GM12891 (cell line): ENCODE measurements at regions not wholly inside any gene's neighbourhood (a gene's known extent, or its start where the extent isn't known, plus 50 kb on each side); places are given as distances from the start of the nearest gene placed in this dataset.
A peak's percentile ranks its signal among the peaks of the same experiment; 100 is the strongest.

Experiments
- DNase-seq: peaks from one replicate; pipeline ENCODE4 v3.0.0; 2011; ENCODE audit warnings: low spot score; ENCODE audit not compliant: insufficient read length
- FAIRE-seq: peaks from 2 replicates; lab custom pipeline; 2011; peaks lifted over from hg19 to GRCh38; lab: Jason Lieb, UNC
- PAX5 ChIP-seq: IDR thresholded peaks from 2 replicates; pipeline ENCODE4 v1.6.1; 2011; ENCODE audit warnings: low read length, moderate library complexity, mild to moderate bottlenecking; ENCODE audit not compliant: insufficient read depth, severe bottlenecking
- POLR2A ChIP-seq: IDR thresholded peaks from 2 replicates; pipeline ENCODE4 v1.6.1; 2011; ENCODE audit warnings: low read depth, low read length, control low read depth
- POLR2AphosphoS5 ChIP-seq: IDR thresholded peaks from 2 replicates; pipeline ENCODE4 v1.6.1; 2011; ENCODE audit warnings: low read depth, low read length, control low read depth
- POU2F2 ChIP-seq: IDR thresholded peaks from 2 replicates; pipeline ENCODE4 v1.6.1; 2011; ENCODE audit warnings: low read depth, mild to moderate bottlenecking, control low read depth, low read length, moderate library complexity
- SPI1 ChIP-seq: IDR thresholded peaks from 2 replicates; pipeline ENCODE4 v1.6.1; 2011; ENCODE audit warnings: low read depth, low read length, control low read depth
- TAF1 ChIP-seq: IDR thresholded peaks from 2 replicates; pipeline ENCODE4 v1.6.1; 2011; ENCODE audit warnings: low read depth, low read length, control low read depth

DNA sequence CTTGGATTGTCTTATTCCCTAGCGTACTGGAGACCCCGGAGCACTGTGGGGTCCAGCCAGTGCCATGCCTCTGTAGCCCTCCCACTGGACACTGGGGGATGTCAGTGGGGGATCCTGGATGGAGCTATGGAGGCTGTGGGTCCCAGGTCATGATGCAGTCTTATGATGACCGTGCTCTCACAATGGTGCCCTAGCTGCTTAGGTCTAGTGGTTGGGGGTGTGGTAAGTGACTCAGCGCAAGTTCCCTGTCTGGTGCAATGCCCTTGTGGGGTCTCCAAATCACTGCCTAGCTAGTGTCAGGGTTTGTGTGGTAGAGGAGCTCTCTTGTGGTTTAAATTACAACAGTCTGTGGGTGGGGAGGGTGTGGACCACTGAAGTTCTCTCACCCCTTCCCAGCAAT, 135.4 kb downstream of the CDC5L start:
- FAIRE-seq, result no peak
- no peak for DNase-seq
- TF ChIP-seq TAF1 (no peak), POLR2A (no peak), PAX5 (no peak), POU2F2 (no peak), POLR2AphosphoS5 (no peak), SPI1 (no peak)

- DNase-seq, result no peak
- TF ChIP-seq TAF1 (no peak), POU2F2 (no peak), POLR2AphosphoS5 (no peak)
- FAIRE-seq, result no peak
Observed at GRCh38 chr6:44524476-44525227, 137.1 kb downstream of the CDC5L start.

DNA sequence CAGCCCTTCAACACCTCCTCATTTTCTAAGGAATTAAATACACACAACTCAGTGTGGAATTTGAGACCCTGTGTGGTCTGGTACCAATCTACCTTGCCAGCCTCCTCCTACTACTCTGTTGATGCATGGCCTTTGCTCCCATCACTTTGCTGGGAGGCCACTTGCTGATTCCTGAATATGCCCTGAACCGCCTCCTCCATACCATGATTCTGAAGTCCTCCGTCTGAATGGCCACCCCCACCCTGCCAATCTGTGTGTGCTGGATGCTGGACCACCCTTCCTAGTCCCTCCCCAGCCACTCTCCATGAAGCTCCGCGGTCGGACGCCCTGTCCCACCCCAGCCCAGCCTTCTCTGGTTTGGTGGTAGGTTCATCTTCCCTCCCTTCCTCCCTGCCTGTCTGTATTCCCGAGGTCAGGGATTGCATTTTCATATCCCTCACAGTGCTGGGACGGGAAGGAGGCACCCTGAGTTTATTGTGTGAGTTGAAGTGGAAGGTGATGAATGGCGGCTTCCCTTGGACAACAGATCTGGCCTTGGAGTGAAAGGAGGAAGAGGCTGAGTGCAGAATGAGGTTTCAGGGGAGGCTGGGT, 138.3 kb downstream of the CDC5L start:
- DNase-seq, result no peak
- no peak for TF ChIP-seq POU2F2
- TF ChIP-seq POLR2A, result no peak
- TF ChIP-seq PAX5, result no peak
- no peak for TF ChIP-seq SPI1
- TF ChIP-seq POLR2AphosphoS5, result no peak
- TF ChIP-seq TAF1, result no peak
- FAIRE-seq, result no peak

GRCh38 chr6:44527181-44527580, 139.7 kb downstream of the CDC5L start:
- TF ChIP-seq SPI1 (no peak), TAF1 (no peak), POU2F2 (no peak), POLR2A (no peak), POLR2AphosphoS5 (no peak), PAX5 (no peak)
- FAIRE-seq (peak; percentile 31), DNase-seq (no peak)

DNA sequence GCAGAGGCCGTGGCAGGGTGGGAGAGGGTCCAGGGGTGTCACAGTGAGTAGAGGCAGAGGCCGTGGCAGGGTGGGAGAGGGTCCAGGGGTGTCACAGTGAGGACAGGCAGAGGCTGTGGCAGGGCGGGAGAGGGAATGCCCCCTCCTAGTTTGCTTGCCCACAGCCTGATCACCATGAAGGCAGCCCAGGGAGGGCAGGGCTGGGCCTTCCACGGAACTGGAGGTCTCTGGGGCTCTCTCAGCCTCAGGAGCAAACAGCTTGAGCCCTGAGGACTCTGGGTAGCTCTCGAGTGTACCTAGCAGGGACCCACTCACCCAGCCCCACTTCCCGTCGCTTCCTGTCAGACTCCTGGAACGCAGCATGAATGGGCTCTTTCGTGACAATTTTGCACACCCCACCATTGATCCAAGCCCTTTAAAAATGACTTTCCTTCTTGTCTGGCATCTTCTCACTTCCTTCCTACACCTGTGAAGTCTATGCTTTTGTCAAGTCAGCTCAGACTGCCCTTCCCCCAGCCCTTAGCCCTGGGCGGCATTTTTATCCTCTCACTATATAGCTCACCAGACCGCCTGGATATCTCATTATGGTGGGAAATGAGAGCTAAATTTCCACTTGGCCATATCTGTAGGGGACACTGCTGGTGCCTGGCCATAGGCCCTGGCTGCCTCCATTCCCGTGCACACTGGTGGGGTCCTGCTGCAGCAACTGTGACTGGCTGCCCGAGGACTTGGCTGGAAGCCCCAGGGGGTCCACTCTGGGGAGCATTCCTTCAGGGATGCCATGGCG, 140.3 kb downstream of the CDC5L start:
- no peak for FAIRE-seq
- TF ChIP-seq POLR2A (no peak), POU2F2 (no peak), PAX5 (no peak), SPI1 (no peak)
- DNase-seq, result no peak

GRCh38 chr6:44528370-44528644, 140.8 kb downstream of the CDC5L start:
- no peak for TF ChIP-seq POU2F2
- no peak for TF ChIP-seq POLR2A
- no peak for TF ChIP-seq POLR2AphosphoS5
- no peak for TF ChIP-seq PAX5
- TF ChIP-seq TAF1, result no peak
- TF ChIP-seq SPI1, result no peak
- no peak for FAIRE-seq
- no peak for DNase-seq

GRCh38 chr6:44528716-44529115, 141.2 kb downstream of the CDC5L start:
- no peak for TF ChIP-seq POLR2A
- TF ChIP-seq POLR2AphosphoS5, result no peak
- TF ChIP-seq TAF1, result no peak
- TF ChIP-seq SPI1, result no peak
- TF ChIP-seq POU2F2, result no peak
- FAIRE-seq (no peak), DNase-seq (no peak)

DNA sequence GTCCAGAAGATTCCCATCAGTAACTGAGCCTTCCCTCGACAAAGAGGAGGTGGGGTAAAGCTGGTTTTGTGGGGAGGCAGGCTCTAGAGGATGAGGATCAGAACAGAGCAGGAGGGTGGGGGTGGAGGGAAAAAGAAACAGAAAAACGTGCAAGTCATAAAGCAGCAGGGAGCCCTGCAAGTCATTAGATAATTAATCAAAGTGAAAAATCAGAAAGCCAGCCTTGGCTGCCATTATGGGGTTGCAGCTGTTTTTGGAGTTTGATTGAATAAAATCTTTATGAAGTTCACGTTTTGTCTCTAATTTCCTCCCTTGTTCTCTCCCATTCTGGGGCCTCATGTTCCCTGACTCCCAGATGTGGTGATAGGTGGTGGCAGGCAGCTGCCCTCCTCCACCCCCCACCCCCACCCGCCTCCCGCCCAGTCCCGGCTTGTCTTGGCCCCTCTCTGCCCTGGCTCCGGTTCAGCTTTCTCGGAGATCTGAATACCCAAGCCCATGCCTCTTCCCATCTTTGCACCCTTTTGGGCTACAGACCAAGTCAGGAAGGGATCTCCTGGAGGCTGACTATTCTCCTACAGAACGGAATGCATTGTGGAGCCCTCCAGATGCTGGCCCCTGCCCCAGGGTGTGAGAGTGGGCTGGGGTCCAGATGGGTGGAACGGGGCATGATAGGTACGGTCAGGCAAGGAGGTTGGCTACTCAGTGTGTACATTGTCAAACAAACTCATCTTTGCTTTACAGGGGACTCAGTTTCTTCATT, 141.8 kb downstream of the CDC5L start:
- DNase-seq (no peak), FAIRE-seq (no peak)
- TF ChIP-seq POLR2A, result no peak
- TF ChIP-seq PAX5, result no peak
- no peak for TF ChIP-seq SPI1
- no peak for TF ChIP-seq POLR2AphosphoS5
- no peak for TF ChIP-seq TAF1
- TF ChIP-seq POU2F2, result no peak

DNA sequence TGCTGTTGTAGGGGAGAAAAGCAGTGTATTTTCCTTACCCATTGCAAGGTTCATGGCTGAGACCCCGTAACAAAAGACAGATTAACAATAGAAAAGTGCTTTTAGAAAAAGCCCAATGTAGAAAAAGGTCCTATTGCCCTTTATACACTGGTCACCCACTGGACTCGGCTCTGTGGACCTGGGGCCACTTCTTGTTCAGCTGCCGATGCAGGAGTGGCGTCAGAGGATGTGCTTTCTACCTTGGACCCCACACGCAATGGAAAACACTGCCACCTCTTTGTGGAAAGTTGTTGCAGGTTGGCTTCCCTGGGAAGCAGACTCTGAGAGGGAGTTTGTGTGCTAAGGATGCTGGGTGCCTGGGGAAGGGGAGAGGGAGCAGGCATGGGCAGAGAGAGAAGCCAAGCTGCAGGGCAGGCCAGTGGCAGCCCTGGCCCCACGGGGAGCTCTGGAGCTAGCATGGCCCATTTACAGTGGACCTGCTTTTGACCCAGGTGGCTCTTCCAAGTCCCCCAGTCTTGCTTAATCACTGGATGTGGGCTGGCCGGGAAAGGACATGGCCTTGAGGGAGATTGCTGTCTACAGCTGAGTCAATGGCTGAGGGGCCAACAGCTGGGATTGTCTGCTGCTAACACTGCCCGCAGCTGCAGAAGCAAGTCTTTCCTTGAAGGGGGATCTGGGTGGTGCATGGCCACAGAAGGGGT, 142.9 kb downstream of the CDC5L start:
- DNase-seq (no peak), FAIRE-seq (no peak)
- TF ChIP-seq POU2F2, result no peak
